NCI-H187 treated with DMSO at 0.1 percent for 48 hours (cell line): ENCODE measurements at regions not wholly inside any gene's neighbourhood (a gene's known extent, or its start where the extent isn't known, plus 50 kb on each side); places are given as distances from the start of the nearest gene placed in this dataset.

ENCODE experiments used
- DNase-seq: peaks from one replicate; lab custom pipeline; 2025; lab: John Stamatoyannopoulos, UW

- DNase-seq, result no peak
Measured at GRCh38 chr5:89127191-89127590, 244.2 kb upstream of the MEF2C start.

- DNase-seq, result no peak
Measured at GRCh38 chr5:89125372-89125771, 242.4 kb upstream of the MEF2C start.

- no peak for DNase-seq
Measured at GRCh38 chr5:89123581-89123980, 240.6 kb upstream of the MEF2C start.

GRCh38 chr5:89120719-89121118 lies 237.7 kb upstream of the MEF2C start:
- no peak for DNase-seq

- no peak for DNase-seq
Measured at GRCh38 chr5:89117124-89117644, 234.2 kb upstream of the MEF2C start.

GRCh38 chr5:89110916-89111646 lies 228.1 kb upstream of the MEF2C start:
- no peak for DNase-seq

GRCh38 chr5:89106480-89106879 lies 223.5 kb upstream of the MEF2C start:
- DNase-seq, result no peak

GRCh38 chr5:89105836-89106235 lies 222.9 kb upstream of the MEF2C start:
- DNase-seq, result no peak

- no peak for DNase-seq
Measured at GRCh38 chr5:89105171-89105695, 222.2 kb upstream of the MEF2C start.

GRCh38 chr5:89098199-89098756 lies 215.3 kb upstream of the MEF2C start:
- no peak for DNase-seq

- no peak for DNase-seq
Measured at GRCh38 chr5:89097103-89097502, 214.1 kb upstream of the MEF2C start.

GRCh38 chr5:89095341-89095740 lies 212.4 kb upstream of the MEF2C start:
- no peak for DNase-seq

GRCh38 chr5:89090037-89090436 lies 207.1 kb upstream of the MEF2C start:
- no peak for DNase-seq

- no peak for DNase-seq
Measured at GRCh38 chr5:89087551-89088318, 204.8 kb upstream of the MEF2C start.

- no peak for DNase-seq
Measured at GRCh38 chr5:89087128-89087527, 204.1 kb upstream of the MEF2C start.

GRCh38 chr5:89086390-89087086 lies 203.6 kb upstream of the MEF2C start:
- no peak for DNase-seq

- no peak for DNase-seq
Measured at GRCh38 chr5:89083791-89084190, 200.8 kb upstream of the MEF2C start.

GRCh38 chr5:89081360-89081759 lies 198.4 kb upstream of the MEF2C start:
- no peak for DNase-seq

GRCh38 chr5:89080467-89081116 lies 197.6 kb upstream of the MEF2C start:
- DNase-seq, result no peak

GRCh38 chr5:89072842-89073672 lies 190.1 kb upstream of the MEF2C start:
- no peak for DNase-seq

- no peak for DNase-seq
Measured at GRCh38 chr5:89071941-89072331, 189.0 kb upstream of the MEF2C start.
